ENCODE measurements at regions not wholly inside any gene's neighbourhood (a gene's known extent, or its start where the extent isn't known, plus 50 kb on each side); places are given as distances from the start of the nearest gene placed in this dataset.

GRCh38 chr12:113759135-113759534 is 207.0 kb downstream of the RBM19 start:
- intact Hi-C loops (cut with DNase I): no loop called here
- no peak for DNase-seq
- H3K36me3 ChIP-seq (replicated peaks in 1 of 2): no peaks in the 10 kb centered on the region
- WGBS, 4 donors: 64 to 95% (median 90%) methylated on average over 2 of the region's 2 CpGs
- no peaks in the 10 kb centered on the region for H3K4me1 ChIP-seq (replicated peaks in 1 of 2)
- no peak overlapping the region for H3K4me3 ChIP-seq
- no peaks in the 10 kb centered on the region for H3K9me3 ChIP-seq (replicated peaks in 1 of 3)
- H3K27ac ChIP-seq: no peak overlapping the region
- TF ChIP-seq POLR2A (IDR thresholded peaks at IDR 0.05): no peak
- TF ChIP-seq CTCF (IDR thresholded peaks at IDR 0.05): no peak
- peaks cover 9% of the 10 kb centered on the region for H3K27me3 ChIP-seq

- Histone ChIP-seq H3K9me3 (replicated peaks in 1 of 3) (no peaks in the 10 kb centered on the region), H3K36me3 (replicated peaks in 1 of 2) (no peaks in the 10 kb centered on the region), H3K4me3 (no peak overlapping the region), H3K27ac (no peak overlapping the region), H3K27me3 (peaks cover 3% of the 10 kb centered on the region), H3K4me1 (replicated peaks in 1 of 2) (no peaks in the 10 kb centered on the region)
- WGBS, 4 donors: 66 to 74% (median 73%) methylated on average over 6 of the region's 6 CpGs
- TF ChIP-seq POLR2A (IDR thresholded peaks at IDR 0.05): no peak
- no peak for TF ChIP-seq CTCF (IDR thresholded peaks at IDR 0.05)
- no peak for DNase-seq
- intact Hi-C loops (cut with DNase I): no loop called here
Measured at GRCh38 chr12:113758165-113758924, 207.8 kb downstream of the RBM19 start.

- WGBS, 4 donors: 45 to 69% (median 48%) methylated on average over 8 to 14 of the region's 14 CpGs
- TF ChIP-seq CTCF (IDR thresholded peaks at IDR 0.05) (no peak), POLR2A (IDR thresholded peaks at IDR 0.05) (no peak)
Measured at GRCh38 chr12:113757221-113758002, 208.7 kb downstream of the RBM19 start.

GRCh38 chr12:113756609-113757008 is 209.5 kb downstream of the RBM19 start:
- no peak for DNase-seq
- peaks cover 3% of the 10 kb centered on the region for H3K27me3 ChIP-seq
- 51 to 52% (median 51%) methylated on average over 4 of the region's 4 CpGs for WGBS, 4 donors
- intact Hi-C loops (cut with DNase I): no loop called here
- no peak overlapping the region for H3K27ac ChIP-seq
- H3K36me3 ChIP-seq (replicated peaks in 1 of 2): no peaks in the 10 kb centered on the region
- TF ChIP-seq CTCF (IDR thresholded peaks at IDR 0.05) (no peak), POLR2A (IDR thresholded peaks at IDR 0.05) (no peak)
- no peaks in the 10 kb centered on the region for H3K9me3 ChIP-seq (replicated peaks in 1 of 3)
- H3K4me1 ChIP-seq (replicated peaks in 1 of 2): no peaks in the 10 kb centered on the region
- H3K4me3 ChIP-seq: no peak overlapping the region

More at GRCh38 chr12:113757221-113758002, 208.7 kb downstream of the RBM19 start:
- H3K9me3 ChIP-seq (replicated peaks in 1 of 3): no peaks in the 10 kb centered on the region
- H3K4me3 ChIP-seq: no peak overlapping the region
- no peaks in the 10 kb centered on the region for H3K4me1 ChIP-seq (replicated peaks in 1 of 2)
- DNase-seq: no peak
- peaks cover 3% of the 10 kb centered on the region for H3K27me3 ChIP-seq
- no peak overlapping the region for H3K27ac ChIP-seq
- no peaks in the 10 kb centered on the region for H3K36me3 ChIP-seq (replicated peaks in 1 of 2)
- intact Hi-C loops (cut with DNase I): no loop called here
